Ovary (tissue), 7 donors: ENCODE measurements at regions not wholly inside any gene's neighbourhood (a gene's known extent, or its start where the extent isn't known, plus 50 kb on each side); places are given as distances from the start of the nearest gene placed in this dataset.
"Not testable (repeated sequence)": the region's sequence is repeated elsewhere in the genome, so short reads cannot be mapped to it uniquely, and the experiment has no call there.

Source experiments
- DNase-seq, 5 donors: peaks; one replicate each; pipeline ENCODE4 v3.0.0-alpha.2; 2019 to 2020
- H3K27ac ChIP-seq, 2 donors: fragments of 200-600 bp; one replicate each; pipeline versions ENCODE4 v1.5.1 to v1.8.0; 2019 to 2022
- H3K27me3 ChIP-seq: fragments of 200-600 bp; one replicate; pipeline ENCODE4 v1.8.0; 2022
- H3K36me3 ChIP-seq: fragments of 200-600 bp; sonication (generic); one replicate; pipeline ENCODE4 v1.5.1; 2019
- H3K4me1 ChIP-seq: one replicate; pipeline ENCODE4 v1.8.1; 2013; ENCODE audit warnings: mild to moderate bottlenecking, moderate library complexity; ENCODE audit not compliant: insufficient read depth
- H3K4me3 ChIP-seq: fragments of 200-600 bp; sonication (generic); one replicate; pipeline ENCODE4 v1.5.1; 2017
- H3K9me3 ChIP-seq, 2 donors: fragments of 200-600 bp in 1 of 2; sonication (generic) in 1 of 2; one replicate each; pipeline versions ENCODE4 v1.5.1 to v1.8.1; 2013 to 2019; ENCODE audit warnings: mild to moderate bottlenecking in 1 of 2, moderate library complexity in 1 of 2
- EP300 ChIP-seq: sonication (generic); formaldehyde crosslinking; IDR thresholded peaks from one replicate; pipeline ENCODE4 v1.6.1; 2017; ENCODE audit warnings: antibody characterized with exemption
- POLR2A ChIP-seq: fragments of 450-650 bp; IDR thresholded peaks from one replicate; pipeline ENCODE4 v1.6.1; 2017; ENCODE audit warnings: antibody characterized with exemption, mild to moderate bottlenecking, moderate library complexity
- WGBS, 3 donors: extraction: QIAGEN DNeasy Blood & Tissue Kit in 1 of 3; methylation state at CpG; one replicate each; pipeline versions ENCODE4 v1.1.5 to v1.1.7; 2013 to 2017; 5-methylcytosine and 5-hydroxymethylcytosine counted together
- intact Hi-C, 4 donors: fragments of 100-400 bp; cut with DNase I; formaldehyde crosslinking; loops; one replicate each; pipeline versions ENCODE4 v1.11.0 to v1.15.1; 2022 to 2023
- TF ChIP-seq, protein P1 (sequence below), 3 donors: fragments of 450-650 bp in 2 of 3; fragments of 200-600 bp in 1 of 3; IDR thresholded peaks; one replicate each; pipeline versions ENCODE4 v1.5.1 to v1.8.0; 2016 to 2022; ENCODE audit warnings: antibody characterized with exemption in 3 of 3, mild to moderate bottlenecking in 1 of 3
- donor health status: DM: no; HTN: no; CAD: no; lungs with moderate emphysema.
- donor health status: DM: no; HTN: no; CAD: no.
- donor health status: Bipolar disorder and iron deficiency.
- donor health status: DM: no; HTN: no; CAD: no.
- donor health status: DM: yes; HTN: yes; CAD: no.

GRCh38 chr12:126042286-126042685 is 977.1 kb downstream of the AACS start:
- intact Hi-C loops: no loop called here
- H3K27me3 ChIP-seq: no peaks in the 10 kb centered on the region
- H3K27ac ChIP-seq: no peak overlapping the region
- no peaks in the 10 kb centered on the region for H3K9me3 ChIP-seq
- DNase-seq: no peak
- H3K4me1 ChIP-seq: no peaks in the 10 kb centered on the region
- 62 to 69% (median 63%) methylated on average over 5 of the region's 5 CpGs for WGBS, 3 donors
- no peaks in the 10 kb centered on the region for H3K36me3 ChIP-seq
- no peak overlapping the region for H3K4me3 ChIP-seq
- TF ChIP-seq POLR2A (no peak), EP300 (no peak)

- H3K4me3 ChIP-seq, intact Hi-C loops, H3K9me3 ChIP-seq, H3K4me1 ChIP-seq, DNase-seq, H3K27ac ChIP-seq, H3K36me3 ChIP-seq, H3K27me3 ChIP-seq: not testable (repeated sequence)
- WGBS, 3 donors: 44 to 51% (median 50%) methylated on average over 5 of the region's 5 CpGs
Measured at GRCh38 chr12:126049501-126049900, 984.3 kb downstream of the AACS start.

GRCh38 chr12:126051611-126052107 is 986.4 kb downstream of the AACS start:
- Histone ChIP-seq H3K27me3 (no peaks in the 10 kb centered on the region), H3K4me1 (no peaks in the 10 kb centered on the region), H3K36me3 (no peaks in the 10 kb centered on the region), H3K27ac (no peak overlapping the region), H3K9me3 (peaks cover 0 to 4% of the 10 kb centered on the region in 2 donors), H3K4me3 (no peak overlapping the region)
- 45 to 55% (median 48%) methylated on average over 6 of the region's 6 CpGs for WGBS, 3 donors
- TF ChIP-seq POLR2A (no peak), EP300 (no peak)
- TF ChIP-seq, protein P1, sequence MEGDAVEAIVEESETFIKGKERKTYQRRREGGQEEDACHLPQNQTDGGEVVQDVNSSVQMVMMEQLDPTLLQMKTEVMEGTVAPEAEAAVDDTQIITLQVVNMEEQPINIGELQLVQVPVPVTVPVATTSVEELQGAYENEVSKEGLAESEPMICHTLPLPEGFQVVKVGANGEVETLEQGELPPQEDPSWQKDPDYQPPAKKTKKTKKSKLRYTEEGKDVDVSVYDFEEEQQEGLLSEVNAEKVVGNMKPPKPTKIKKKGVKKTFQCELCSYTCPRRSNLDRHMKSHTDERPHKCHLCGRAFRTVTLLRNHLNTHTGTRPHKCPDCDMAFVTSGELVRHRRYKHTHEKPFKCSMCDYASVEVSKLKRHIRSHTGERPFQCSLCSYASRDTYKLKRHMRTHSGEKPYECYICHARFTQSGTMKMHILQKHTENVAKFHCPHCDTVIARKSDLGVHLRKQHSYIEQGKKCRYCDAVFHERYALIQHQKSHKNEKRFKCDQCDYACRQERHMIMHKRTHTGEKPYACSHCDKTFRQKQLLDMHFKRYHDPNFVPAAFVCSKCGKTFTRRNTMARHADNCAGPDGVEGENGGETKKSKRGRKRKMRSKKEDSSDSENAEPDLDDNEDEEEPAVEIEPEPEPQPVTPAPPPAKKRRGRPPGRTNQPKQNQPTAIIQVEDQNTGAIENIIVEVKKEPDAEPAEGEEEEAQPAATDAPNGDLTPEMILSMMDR (IDR thresholded peaks at IDR 0.05): no peak
- intact Hi-C loops: no loop called here
- DNase-seq: no peak

DNA sequence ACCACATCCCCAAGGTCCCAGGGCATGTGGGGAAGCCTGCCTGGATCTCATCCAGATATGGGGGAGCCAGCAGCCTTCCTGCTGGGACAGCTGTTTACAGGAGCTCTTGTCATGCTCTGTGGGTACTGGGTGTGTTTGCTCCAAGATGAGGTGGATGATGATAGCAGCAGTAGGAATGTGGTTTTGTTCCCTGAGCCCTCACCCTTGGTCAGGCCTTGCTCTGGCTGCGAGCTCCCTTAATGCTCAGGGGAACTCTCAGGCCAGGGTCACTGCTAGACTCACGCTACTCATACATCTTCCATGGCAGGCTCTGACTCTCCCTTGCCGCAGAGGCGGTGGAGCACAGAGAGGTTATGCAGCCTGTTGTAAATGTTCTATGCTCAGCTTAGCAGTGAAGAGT is 990.3 kb downstream of the AACS start:
- WGBS, 3 donors: 34 to 59% (median 49%) methylated on average over 4 of the region's 4 CpGs
- intact Hi-C loops: no loop called here
- TF ChIP-seq EP300 (no peak), POLR2A (no peak)
- TF ChIP-seq, protein P1 (IDR thresholded peaks at IDR 0.05): no peak

DNA sequence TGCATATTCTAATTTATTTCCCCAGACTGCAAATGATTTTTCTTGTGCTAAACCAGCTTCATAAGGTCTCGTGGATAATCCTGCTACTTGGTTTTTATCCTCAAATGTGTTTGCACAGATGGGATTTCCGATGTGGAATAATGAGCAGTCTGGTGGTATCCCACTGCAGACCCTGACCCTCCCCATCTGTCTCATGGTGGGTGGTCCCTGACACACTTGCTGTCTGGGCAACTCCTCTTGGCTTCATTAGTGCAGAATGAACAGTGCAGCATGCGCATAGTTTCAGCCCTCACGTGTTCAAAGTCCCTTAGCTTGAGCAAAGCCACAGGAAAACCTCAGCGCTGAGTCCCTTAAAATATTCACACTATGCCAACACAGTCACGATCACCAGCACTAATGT is 996.5 kb downstream of the AACS start:
- TF ChIP-seq POLR2A: no peak
- TF ChIP-seq, protein P1 (IDR thresholded peaks at IDR 0.05): no peak
- no peak for TF ChIP-seq EP300
- Histone ChIP-seq H3K9me3 (no peaks in the 10 kb centered on the region), H3K4me1 (no peaks in the 10 kb centered on the region), H3K27ac (no peak overlapping the region), H3K36me3 (no peaks in the 10 kb centered on the region), H3K4me3 (no peak overlapping the region), H3K27me3 (no peaks in the 10 kb centered on the region)
- 31 to 40% (median 32%) methylated on average over 6 of the region's 6 CpGs for WGBS, 3 donors
- intact Hi-C loops: no loop called here
- DNase-seq: no peak

More for the DNA sequence above, 990.3 kb downstream of the AACS start:
- Histone ChIP-seq H3K36me3 (no peaks in the 10 kb centered on the region), H3K27me3 (no peaks in the 10 kb centered on the region), H3K4me3 (no peak overlapping the region), H3K27ac (no peak overlapping the region), H3K9me3 (no peaks in the 10 kb centered on the region), H3K4me1 (no peaks in the 10 kb centered on the region)
- DNase-seq: no peak
